ENCODE measurements at regions not wholly inside any gene's neighbourhood (a gene's known extent, or its start where the extent isn't known, plus 50 kb on each side); places are given as distances from the start of the nearest gene placed in this dataset.

DNA sequence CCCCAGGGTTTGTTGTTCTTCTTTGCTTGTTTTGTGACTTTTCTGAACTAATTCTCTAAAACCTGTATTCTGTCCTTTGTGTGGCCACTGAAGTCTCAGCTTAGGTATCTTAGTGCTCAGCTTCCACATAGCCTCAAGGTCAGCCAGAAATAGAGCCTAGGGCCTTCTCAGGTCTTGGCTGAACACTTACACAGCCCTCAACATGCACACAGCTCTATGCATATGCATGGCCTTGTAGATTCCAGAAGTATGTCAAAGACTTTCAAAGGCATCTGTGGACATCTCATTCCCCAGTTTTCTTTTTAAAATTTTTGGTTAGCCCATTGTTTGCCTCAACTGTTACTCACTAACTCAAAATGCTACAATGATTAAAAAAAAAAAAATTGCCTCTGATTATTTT lies 99.9 kb upstream of the GRIA1 start:
- DNase-seq, result no peak

DNA sequence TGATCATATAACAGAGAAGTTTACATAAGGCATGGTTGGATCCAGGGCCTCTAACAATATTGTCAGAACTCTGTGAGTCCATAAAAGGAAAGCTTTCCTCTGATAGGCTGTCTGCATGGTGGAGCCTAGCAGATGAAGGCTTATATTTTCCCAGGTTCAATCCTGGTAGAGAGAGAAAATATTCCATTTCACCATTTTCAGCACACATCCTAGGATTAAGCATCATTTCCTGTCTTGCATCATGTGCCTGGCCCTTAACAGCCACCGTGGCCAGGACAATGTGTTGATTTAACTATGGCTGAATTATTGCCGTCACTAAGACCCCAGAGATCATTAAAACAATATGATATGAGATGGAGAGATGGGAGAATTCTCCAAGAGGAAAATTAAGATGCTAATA lies 90.9 kb upstream of the GRIA1 start:
- DNase-seq, result no peak

DNA sequence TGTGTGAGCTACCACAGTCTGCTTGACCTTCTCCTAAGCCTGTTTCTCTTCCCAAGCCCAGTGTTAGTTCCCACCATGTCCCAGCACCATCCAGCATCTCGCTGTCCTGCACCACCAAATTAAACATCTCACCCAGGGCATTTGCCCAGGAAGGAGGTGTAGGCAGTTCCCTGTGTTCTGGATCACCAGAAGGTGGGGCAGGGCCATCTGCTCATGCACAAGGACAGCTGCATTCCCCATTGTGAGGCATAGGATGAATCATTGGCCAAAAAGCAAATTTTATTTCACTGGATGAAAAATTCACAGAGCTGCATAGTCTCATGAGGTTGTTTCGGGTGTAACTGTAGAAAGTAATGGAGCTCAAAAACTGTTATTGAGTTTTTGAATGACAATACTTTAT lies 89.5 kb upstream of the GRIA1 start:
- no peak for DNase-seq

DNA sequence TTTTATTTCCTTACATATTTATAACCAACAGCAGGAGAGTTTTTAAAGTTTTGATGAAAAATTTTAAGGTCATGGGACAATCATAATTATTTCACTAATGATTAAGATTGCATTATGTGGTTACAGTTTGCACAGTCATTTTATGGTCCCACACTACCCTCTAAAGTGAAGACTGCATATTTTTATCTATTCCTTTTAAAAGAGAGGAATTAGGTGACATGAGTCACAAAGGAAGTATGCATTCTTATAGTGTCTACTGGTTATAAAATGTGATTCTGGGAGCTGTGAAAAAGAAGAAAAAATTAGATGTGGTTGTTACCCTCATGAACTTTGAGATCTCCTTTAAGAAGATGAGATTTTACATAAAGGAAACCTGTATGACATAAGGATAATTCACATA lies 87.9 kb upstream of the GRIA1 start:
- no peak for DNase-seq

DNA sequence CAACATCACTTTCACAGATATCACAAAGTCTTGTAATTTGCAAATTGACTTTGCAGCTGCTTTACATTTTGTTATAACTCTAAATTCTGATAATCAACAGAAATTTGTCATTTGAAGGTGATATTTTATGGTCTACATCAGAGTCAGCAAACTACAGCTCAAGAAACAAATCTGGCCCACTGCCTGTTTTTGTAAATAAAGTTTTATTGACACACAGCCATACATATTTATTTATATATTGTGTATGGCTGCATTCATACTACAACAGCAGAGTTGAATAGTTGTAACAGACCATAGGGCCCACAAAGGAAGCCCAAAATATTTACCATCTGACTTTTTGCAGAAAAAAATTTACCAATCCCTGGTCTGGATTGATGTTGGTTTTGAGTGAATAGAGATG lies 87.0 kb upstream of the GRIA1 start:
- no peak for DNase-seq

DNA sequence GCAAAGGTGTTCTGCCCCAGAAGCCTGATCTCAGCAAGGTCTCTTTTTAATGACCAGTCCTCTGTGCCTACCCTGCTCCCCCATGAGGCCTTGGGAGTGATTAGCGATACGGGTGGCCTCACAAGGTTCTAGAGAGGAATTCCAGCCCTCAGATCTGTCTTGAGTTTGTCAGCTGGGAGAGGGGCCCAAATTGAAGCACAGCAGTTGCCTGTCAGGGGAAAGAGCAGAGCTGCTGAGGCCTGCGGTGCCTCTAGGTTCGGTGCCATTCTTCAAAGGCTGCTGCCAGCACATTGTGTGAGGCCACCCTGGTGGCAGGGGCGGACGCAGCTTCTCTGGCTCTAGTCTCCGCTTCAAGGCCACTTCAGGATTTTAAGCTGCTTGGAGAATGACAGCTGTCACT lies 85.7 kb upstream of the GRIA1 start:
- DNase-seq, result no peak

DNA sequence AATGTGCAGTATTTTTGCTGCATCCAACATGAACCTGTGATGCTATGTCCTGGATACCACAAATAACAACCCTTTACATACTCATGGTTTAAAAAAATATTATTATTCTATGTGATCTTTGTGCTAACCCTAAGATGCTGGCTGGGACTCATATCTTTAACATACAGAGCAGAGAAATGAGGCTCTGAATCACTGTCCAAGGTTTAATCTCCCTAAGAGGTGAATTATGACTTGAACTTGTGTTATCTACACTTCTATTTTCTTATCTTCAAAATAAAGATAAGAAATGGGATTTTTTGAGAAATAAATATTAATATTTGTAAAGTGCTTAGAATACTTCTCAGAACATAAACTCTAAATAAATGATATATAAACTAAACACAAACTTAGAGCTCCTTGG lies 68.8 kb upstream of the GRIA1 start:
- DNase-seq, result no peak

DNA sequence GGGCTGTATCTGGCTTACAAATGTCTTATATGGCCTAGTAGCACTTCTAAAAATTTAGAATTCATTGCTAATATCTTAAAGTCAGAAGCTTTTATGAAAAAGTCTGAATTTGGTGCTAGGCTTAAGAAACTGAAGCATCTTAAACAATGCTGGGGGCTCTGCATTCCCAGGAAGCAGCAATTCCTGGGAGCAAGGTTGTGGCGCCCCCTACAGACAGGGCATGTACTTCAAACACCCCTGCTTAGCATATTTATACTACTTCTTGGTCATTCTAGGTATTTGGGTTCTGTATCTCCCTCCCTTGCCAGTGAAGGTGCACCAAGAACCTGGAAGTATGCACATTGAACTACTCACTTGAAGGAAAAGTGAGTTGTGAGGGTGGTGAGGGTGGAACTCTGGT lies 64.6 kb upstream of the GRIA1 start:
- DNase-seq, result no peak

DNA sequence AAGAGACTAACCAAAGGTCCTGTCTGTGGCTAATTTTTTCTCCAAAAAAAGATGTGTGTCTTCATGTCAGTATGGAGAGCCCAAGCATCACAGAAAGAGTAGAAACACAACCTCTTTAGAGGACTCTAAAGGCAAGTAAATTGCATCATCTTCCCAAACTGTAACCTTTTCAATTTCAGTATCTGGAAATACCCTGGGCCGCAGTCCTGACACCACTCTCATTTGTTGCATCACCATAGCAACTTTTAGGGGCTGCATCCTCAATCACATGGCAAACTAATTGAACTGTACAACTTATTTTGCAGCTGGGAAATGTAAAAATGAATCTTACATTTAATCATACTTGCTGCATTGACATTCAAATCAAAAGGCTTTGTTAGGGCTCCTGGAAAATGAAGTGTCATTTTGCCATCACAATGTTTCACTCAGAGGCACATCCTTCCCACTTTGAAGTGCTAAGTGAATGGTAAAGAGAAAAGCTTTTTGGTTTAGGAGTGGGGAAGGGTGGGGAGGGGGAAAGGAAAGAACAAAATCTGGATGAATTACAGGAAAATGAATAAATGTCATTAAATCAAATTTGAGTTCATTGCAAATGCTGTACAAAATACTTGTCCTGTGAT lies 60.6 kb upstream of the GRIA1 start:
- no peak for DNase-seq

DNA sequence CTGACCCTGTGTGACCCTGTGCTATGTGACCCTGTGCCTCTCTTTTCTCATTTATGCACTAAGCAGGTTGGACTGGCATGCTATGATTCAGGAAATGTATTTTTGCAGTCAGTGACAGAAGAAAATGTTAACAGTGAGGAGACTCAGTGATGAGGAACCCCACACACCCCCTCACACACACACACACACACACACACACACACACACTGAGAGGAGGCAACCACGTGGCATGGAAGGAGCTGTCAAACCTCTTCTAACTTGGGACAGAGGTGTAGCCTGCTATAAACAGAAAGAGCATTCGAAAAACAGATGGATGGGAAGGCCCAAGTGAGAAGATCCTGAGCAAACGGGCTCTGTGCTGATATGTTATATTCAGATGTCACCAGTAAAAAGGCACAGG lies 57.9 kb upstream of the GRIA1 start:
- no peak for DNase-seq

DNA sequence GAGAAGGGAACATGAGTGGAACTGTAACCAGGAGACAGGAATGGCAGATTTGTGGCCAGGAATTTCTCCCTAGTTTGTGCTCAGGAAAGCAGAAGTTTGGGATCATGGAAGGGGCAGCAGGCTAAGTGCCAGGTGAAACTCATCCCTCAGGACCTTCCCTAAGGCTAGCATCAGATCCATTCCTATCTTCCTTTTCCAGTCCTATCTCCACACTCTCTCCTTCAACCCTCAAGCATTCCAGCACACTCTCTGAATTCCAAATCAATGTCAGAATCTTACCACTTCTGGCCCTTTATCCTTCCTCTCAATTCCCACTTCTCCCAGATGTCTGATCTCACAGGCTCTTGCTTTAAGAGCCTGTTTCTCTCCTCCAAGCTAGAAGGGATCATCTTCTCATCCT lies 53.2 kb upstream of the GRIA1 start:
- no peak for DNase-seq

DNA sequence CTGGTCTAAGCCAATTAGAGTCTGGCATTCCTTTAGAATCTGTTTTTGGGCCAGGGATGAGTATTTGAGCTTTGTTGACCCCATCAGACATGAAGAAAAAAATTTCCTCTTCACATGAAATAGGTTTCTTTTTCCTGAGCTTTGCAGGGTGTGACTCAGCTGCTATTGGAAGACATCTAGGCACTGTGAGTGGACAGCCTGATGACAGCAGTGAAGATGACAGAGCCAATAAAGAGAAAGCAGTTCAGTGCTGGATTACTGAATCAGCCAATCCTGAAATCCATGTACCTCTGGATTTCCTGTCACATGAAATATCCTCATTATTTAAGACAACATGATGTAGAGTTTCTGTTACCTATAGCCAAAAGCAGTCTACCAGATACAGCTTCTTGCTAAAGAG lies 51.3 kb upstream of the GRIA1 start:
- no peak for DNase-seq

Measured in hippocampal formation (tissue), 2 donors.